ENCODE measurements at regions not wholly inside any gene's neighbourhood (a gene's known extent, or its start where the extent isn't known, plus 50 kb on each side); places are given as distances from the start of the nearest gene placed in this dataset.

GRCh38 chr3:94573337-94573736, 510.5 kb downstream of the NSUN3 start:
- no peaks in the 10 kb centered on the region for H3K36me3 Mint-ChIP-seq
- peaks cover 9% of the 10 kb centered on the region; the same call in 1 of the 2 replicates for H3K9me3 Mint-ChIP-seq
- ChIA-PET POLR2A (no interaction called here), CTCF (no interaction called here)
- no peak for DNase-seq (ENCODE audit: low spot score)
- ATAC-seq = no peak
- H3K27ac Mint-ChIP-seq = no peak overlapping the region
- no peak overlapping the region for H3K4me3 Mint-ChIP-seq
- H3K4me1 Mint-ChIP-seq = peaks cover 16% of the 10 kb centered on the region
- no peaks in the 10 kb centered on the region for H3K27me3 Mint-ChIP-seq (ENCODE audit: low read depth)
- TF ChIP-seq ZNF671 (CRISPR knock-in tag; IDR thresholded peaks at IDR 0.05) (no peak), ESRRA (CRISPR knock-in tag; IDR thresholded peaks at IDR 0.05; ENCODE audit: borderline replicate concordance) (no peak), ELF4 (CRISPR knock-in tag; IDR thresholded peaks at IDR 0.05; ENCODE audit: low read depth) (no peak), ATF6 (CRISPR knock-in tag; IDR thresholded peaks at IDR 0.05) (no peak), ZNF532 (CRISPR knock-in tag; IDR thresholded peaks at IDR 0.05; ENCODE audit: borderline replicate concordance) (no peak), JAZF1 (CRISPR knock-in tag; IDR thresholded peaks at IDR 0.05) (no peak), SOX15 (CRISPR knock-in tag; IDR thresholded peaks at IDR 0.05) (no peak), FOXK1 (CRISPR knock-in tag; IDR thresholded peaks at IDR 0.05) (no peak), ZNF121 (CRISPR knock-in tag; IDR thresholded peaks at IDR 0.05) (no peak), KAT7 (CRISPR knock-in tag; IDR thresholded peaks at IDR 0.05; ENCODE audit: borderline replicate concordance) (no peak), IRF2 (CRISPR knock-in tag; IDR thresholded peaks at IDR 0.05; ENCODE audit: borderline replicate concordance, low read depth) (no peak), PRDM15 (CRISPR knock-in tag; IDR thresholded peaks at IDR 0.05) (no peak), SP1 (CRISPR knock-in tag; conservative IDR thresholded peaks at IDR 0.05) (no peak), CREB1 (CRISPR knock-in tag; IDR thresholded peaks at IDR 0.05) (no peak)
- TF ChIP-seq, protein P1, sequence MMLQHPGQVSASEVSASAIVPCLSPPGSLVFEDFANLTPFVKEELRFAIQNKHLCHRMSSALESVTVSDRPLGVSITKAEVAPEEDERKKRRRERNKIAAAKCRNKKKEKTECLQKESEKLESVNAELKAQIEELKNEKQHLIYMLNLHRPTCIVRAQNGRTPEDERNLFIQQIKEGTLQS (CRISPR knock-in tag; conservative IDR thresholded peaks at IDR 0.05) = no peak
- TF ChIP-seq, protein P2, sequence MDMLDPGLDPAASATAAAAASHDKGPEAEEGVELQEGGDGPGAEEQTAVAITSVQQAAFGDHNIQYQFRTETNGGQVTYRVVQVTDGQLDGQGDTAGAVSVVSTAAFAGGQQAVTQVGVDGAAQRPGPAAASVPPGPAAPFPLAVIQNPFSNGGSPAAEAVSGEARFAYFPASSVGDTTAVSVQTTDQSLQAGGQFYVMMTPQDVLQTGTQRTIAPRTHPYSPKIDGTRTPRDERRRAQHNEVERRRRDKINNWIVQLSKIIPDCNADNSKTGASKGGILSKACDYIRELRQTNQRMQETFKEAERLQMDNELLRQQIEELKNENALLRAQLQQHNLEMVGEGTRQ (CRISPR knock-in tag; IDR thresholded peaks at IDR 0.05) = no peak
- TF ChIP-seq, protein P3, sequence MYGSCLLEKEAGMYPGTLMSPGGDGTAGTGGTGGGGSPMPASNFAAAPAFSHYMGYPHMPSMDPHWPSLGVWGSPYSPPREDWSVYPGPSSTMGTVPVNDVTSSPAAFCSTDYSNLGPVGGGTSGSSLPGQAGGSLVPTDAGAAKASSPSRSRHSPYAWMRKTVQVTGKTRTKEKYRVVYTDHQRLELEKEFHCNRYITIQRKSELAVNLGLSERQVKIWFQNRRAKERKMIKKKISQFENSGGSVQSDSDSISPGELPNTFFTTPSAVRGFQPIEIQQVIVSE (CRISPR knock-in tag; IDR thresholded peaks at IDR 0.05; ENCODE audit: borderline replicate concordance) = no peak

All from WTC11 (cell line).